ENCODE measurements at regions not wholly inside any gene's neighbourhood (a gene's known extent, or its start where the extent isn't known, plus 50 kb on each side); places are given as distances from the start of the nearest gene placed in this dataset.

GRCh38 chr2:200155652-200156051, 150.8 kb upstream of the SPATS2L start:
- TF ChIP-seq, protein P1, sequence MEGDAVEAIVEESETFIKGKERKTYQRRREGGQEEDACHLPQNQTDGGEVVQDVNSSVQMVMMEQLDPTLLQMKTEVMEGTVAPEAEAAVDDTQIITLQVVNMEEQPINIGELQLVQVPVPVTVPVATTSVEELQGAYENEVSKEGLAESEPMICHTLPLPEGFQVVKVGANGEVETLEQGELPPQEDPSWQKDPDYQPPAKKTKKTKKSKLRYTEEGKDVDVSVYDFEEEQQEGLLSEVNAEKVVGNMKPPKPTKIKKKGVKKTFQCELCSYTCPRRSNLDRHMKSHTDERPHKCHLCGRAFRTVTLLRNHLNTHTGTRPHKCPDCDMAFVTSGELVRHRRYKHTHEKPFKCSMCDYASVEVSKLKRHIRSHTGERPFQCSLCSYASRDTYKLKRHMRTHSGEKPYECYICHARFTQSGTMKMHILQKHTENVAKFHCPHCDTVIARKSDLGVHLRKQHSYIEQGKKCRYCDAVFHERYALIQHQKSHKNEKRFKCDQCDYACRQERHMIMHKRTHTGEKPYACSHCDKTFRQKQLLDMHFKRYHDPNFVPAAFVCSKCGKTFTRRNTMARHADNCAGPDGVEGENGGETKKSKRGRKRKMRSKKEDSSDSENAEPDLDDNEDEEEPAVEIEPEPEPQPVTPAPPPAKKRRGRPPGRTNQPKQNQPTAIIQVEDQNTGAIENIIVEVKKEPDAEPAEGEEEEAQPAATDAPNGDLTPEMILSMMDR (conservative IDR thresholded peaks at IDR 0.05; ENCODE audit: low read depth, low read length), result no peak
- TF ChIP-seq EZH2 (IDR thresholded peaks at IDR 0.05; ENCODE audit: borderline replicate concordance, low read depth, low read length, poor library complexity, severe bottlenecking), result no peak
- POLR2A ChIA-PET (ENCODE audit: low non-redundant PET), result no interaction called here
- DNase-seq (ENCODE audit: low spot score), result no peak

GRCh38 chr2:200156166-200156835, 150.2 kb upstream of the SPATS2L start:
- POLR2A ChIA-PET (ENCODE audit: low non-redundant PET), result no interaction called here

More at GRCh38 chr2:200155652-200156051, 150.8 kb upstream of the SPATS2L start:
- H3K9me3 ChIP-seq (ENCODE audit: low read depth, low read length, poor library complexity, severe bottlenecking), result peaks cover 3% of the 10 kb centered on the region
- no TSS peak for BruUV-seq (replicated peaks)
- intact Hi-C loops (cut with micrococcal nuclease; ENCODE audit: unreplicated experiment), result no loop called here
- H3K27ac ChIP-seq (ENCODE audit: low read depth, low read length, poor library complexity, severe bottlenecking), result no peak overlapping the region
- no peaks in the 10 kb centered on the region for H3K36me3 ChIP-seq (ENCODE audit: insufficient read depth, low read length, poor library complexity, severe bottlenecking)
- H3K4me1 ChIP-seq (ENCODE audit: insufficient read depth, low read length, poor library complexity, severe bottlenecking), result peaks cover 7% of the 10 kb centered on the region
- no peaks in the 10 kb centered on the region for H3K27me3 ChIP-seq (replicated peaks; ENCODE audit: insufficient read depth, low read depth, low read length, poor library complexity)
- no peak overlapping the region for H3K4me3 ChIP-seq (ENCODE audit: low read depth, low read length, poor library complexity, severe bottlenecking)
- CTCF ChIA-PET, result no interaction called here

GRCh38 chr2:200158647-200159356, 147.7 kb upstream of the SPATS2L start:
- intact Hi-C loops (cut with micrococcal nuclease; ENCODE audit: unreplicated experiment), result no loop called here
- peak; percentile 88 for DNase-seq (ENCODE audit: low spot score)
- no TSS peak for BruUV-seq (replicated peaks)
- ChIA-PET POLR2A (ENCODE audit: low non-redundant PET) (no interaction called here), CTCF (no interaction called here)
- Histone ChIP-seq H3K4me3 (ENCODE audit: low read depth, low read length, poor library complexity, severe bottlenecking) (no peak overlapping the region), H3K4me1 (ENCODE audit: insufficient read depth, low read length, poor library complexity, severe bottlenecking) (peaks cover 7% of the 10 kb centered on the region), H3K27ac (ENCODE audit: low read depth, low read length, poor library complexity, severe bottlenecking) (no peak overlapping the region), H3K9me3 (ENCODE audit: low read depth, low read length, poor library complexity, severe bottlenecking) (no peaks in the 10 kb centered on the region), H3K27me3 (replicated peaks; ENCODE audit: insufficient read depth, low read depth, low read length, poor library complexity) (peaks cover 3% of the 10 kb centered on the region), H3K36me3 (ENCODE audit: insufficient read depth, low read length, poor library complexity, severe bottlenecking) (no peaks in the 10 kb centered on the region)
- TF ChIP-seq EZH2 (IDR thresholded peaks at IDR 0.05; ENCODE audit: borderline replicate concordance, low read depth, low read length, poor library complexity, severe bottlenecking), result no peak
- TF ChIP-seq, protein P1 (conservative IDR thresholded peaks at IDR 0.05; ENCODE audit: low read depth, low read length), result no peak

More at GRCh38 chr2:200156166-200156835, 150.2 kb upstream of the SPATS2L start:
- H3K36me3 ChIP-seq (ENCODE audit: insufficient read depth, low read length, poor library complexity, severe bottlenecking), result no peaks in the 10 kb centered on the region
- H3K4me3 ChIP-seq (ENCODE audit: low read depth, low read length, poor library complexity, severe bottlenecking), result peak overlapping the region; percentile 9
- TF ChIP-seq, protein P1 (conservative IDR thresholded peaks at IDR 0.05; ENCODE audit: low read depth, low read length), result no peak
- no peak for TF ChIP-seq EZH2 (IDR thresholded peaks at IDR 0.05; ENCODE audit: borderline replicate concordance, low read depth, low read length, poor library complexity, severe bottlenecking)
- H3K27ac ChIP-seq (ENCODE audit: low read depth, low read length, poor library complexity, severe bottlenecking), result no peak overlapping the region
- intact Hi-C loops (cut with micrococcal nuclease; ENCODE audit: unreplicated experiment), result no loop called here
- no TSS peak for BruUV-seq (replicated peaks)
- peaks cover 7% of the 10 kb centered on the region for H3K4me1 ChIP-seq (ENCODE audit: insufficient read depth, low read length, poor library complexity, severe bottlenecking)
- DNase-seq (ENCODE audit: low spot score), result peak; percentile 55
- no peaks in the 10 kb centered on the region for H3K27me3 ChIP-seq (replicated peaks; ENCODE audit: insufficient read depth, low read depth, low read length, poor library complexity)
- CTCF ChIA-PET, result no interaction called here
- no peaks in the 10 kb centered on the region for H3K9me3 ChIP-seq (ENCODE audit: low read depth, low read length, poor library complexity, severe bottlenecking)

All from A673 (cell line).